Stimulated activated CD4-positive, alpha-beta T cell treated with anti-CD3 and anti-CD28 coated beads, Interleukin-15, amount 100 ng/mL, for 1 hour (primary cell): ENCODE measurements at regions not wholly inside any gene's neighbourhood (a gene's known extent, or its start where the extent isn't known, plus 50 kb on each side); places are given as distances from the start of the nearest gene placed in this dataset.
"Not testable (repeated sequence)": the region's sequence is repeated elsewhere in the genome, so short reads cannot be mapped to it uniquely, and the experiment has no call there.

Experiments used
- DNase-seq, 2 donors: peaks; one replicate each; pipeline ENCODE4 v3.0.0-alpha.2; 2020; ENCODE audit warnings: low read depth in 1 of 2, low spot score in 1 of 2

DNA sequence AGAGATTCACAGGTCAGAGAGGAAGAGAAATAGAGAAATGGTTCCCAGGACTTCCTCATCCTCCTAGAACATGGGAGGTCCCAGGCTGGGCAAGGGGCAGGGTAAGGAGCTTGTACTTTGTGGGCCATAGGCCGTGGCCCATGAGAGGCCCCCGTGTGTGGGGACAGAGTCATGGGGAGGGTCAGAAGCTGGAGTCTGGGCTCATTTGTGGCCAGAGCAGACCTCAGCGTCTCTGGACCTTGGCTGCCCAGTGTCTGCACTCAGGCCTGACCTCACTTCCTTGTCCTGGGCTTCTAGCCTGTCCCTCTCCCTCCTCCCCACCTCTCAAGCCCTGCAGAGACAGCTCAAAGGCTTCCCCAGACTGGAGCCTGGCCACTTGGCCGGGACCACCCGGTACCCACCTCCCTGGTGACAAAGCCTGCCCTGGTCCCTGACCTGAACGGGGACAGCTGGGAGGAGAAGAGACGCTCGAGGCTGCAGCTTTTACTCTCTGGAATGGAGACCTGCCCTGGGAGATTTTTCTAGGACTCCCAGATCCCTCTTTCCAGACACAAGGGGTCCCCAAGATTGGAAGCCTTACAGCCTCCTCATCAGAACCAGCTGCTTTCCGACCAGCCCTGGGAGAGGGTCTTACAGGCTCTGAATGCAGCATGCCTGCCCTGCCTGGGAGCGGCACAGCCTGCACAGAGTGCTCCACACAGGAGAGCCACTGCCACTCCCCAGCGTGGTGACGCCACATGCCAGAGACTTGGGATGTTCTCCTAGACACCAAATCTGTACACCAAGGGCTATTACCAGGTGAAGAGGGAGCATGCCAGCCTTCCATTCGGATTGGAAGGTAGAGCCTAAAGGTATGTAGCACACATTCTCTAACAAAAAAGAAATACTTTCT, 569.0 kb upstream of the B3GAT1 start:
- no peak for DNase-seq

DNA sequence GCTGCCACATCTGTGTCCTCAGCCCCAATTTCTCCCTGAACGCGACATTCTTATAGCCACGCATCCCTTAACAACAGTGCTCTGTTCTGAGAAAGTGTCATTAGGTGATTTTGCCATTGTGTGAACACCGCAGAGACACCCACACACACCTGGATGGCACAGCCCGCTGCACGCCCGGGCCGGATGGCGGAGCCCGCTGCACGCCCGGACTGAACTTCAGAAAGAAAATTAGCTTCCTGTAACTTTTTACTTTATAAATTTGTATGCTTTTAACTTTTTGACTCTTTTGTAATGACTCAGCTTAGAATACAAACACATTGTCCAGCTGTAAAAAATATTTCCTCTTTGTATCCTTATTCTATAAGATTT, 567.0 kb upstream of the B3GAT1 start:
- not testable (repeated sequence) for DNase-seq

DNA sequence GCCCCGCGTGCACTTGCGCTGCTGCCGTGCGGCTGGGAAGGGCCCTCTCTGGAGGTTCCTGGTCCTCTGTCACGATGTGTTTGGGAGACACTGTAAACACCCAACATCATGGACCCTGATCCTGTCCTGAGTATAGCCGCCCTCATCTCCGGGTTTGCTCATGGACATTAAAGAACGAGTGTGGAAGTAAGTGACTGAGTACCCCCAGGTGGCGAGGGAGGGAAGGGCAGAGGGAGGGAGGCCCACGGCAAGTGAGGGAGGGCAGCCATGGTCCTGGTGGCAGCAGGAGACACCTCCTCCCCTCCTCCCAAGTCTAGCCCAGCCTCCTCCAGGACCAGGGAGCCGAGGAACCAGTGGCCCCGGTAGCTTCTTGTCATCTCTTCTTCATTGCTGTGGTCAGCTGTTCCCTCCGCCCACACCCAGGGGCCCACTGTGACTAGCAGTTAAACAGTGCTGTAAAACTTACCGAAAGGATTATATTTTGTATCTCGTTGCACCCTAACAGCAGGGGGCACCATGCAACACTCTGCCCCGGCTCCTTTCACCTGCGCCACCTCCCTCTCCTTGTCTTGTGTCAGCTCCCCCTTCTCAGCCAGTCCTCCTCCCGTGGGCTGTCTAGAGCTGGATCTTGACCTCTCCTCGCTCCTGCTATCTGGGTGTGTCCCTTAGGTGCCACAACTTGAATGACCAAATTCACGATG, 566.5 kb upstream of the B3GAT1 start:
- no peak for DNase-seq

DNA sequence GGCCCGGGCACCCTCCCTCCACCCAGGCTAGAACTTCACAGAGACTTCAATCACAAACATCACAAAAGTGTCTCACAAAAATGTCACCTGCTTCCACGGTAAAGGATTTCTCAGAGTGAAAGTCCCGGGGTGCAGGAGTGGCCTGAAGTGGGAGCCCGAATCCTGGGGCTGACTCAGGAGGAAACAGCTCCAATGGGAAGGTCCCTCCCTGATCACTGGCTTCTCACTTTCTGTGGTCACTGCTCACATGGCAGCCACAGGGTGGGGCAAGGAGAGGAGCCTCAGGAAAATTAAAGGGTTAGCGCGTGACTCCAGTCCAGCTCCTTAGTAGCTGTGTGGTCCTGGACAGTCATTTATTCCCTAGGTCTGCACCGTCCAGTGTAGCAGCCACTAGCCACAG, 564.5 kb upstream of the B3GAT1 start:
- no peak for DNase-seq

DNA sequence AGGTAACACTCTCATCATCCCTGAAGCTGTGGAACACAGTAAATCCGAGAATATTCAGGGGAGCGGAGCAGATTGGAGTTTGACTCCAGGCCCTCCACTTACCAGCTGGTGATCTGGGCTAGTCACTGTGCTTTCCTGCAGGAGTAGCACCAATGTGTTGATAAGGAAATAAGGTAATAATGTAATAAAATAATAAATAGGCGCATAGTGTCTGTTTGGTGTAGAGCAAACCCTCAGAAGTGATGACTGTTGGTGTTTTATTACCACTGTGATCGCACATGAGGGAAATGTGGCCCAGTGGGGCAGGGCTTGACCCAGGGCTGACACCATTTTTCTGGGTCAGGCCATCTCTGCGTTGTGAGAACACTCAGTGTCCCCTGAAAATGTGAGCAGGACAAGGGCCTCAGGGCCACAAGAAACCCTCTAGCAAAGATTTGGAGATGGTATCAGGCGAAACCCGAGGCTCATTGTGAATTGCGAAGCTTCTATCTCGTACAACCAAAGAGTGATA, 563.9 kb upstream of the B3GAT1 start:
- no peak for DNase-seq

DNA sequence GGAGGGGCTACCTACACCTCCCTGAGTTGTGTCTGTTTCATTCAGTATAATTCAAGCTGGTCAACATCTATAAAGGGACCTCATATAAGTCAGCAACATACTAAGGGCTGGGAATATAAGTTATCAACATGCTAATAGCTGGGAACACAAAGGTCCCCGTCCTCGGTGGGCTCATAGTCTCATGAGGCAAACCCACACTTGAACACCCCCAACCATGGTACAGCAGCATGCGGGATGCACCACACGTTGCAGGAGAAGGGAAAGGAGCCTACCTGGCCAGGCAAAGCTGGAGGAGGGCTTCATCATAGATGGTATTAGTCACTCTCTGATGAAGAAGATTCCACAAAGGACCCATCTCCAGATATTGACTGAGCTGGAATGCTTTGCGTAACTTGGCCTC, 561.8 kb upstream of the B3GAT1 start:
- no peak for DNase-seq

DNA sequence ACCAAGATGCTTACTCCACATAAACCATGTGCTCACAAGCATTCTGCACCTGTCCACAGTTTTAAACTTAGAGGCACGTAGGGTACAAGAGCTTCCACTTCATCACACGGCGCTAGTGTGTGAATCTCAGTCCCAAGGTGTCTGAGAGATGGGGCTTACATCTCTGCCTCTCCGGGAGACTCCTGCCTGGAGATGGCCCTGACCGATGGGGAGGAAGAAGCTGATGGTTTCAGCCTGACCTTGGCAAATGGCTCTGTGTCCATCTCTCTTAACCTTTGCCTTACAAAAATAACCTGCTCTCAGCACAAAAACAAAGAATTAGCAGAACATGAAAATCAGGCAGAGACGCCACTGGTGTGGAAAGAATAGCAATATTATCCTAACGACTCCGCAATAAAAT, 559.3 kb upstream of the B3GAT1 start:
- no peak for DNase-seq

DNA sequence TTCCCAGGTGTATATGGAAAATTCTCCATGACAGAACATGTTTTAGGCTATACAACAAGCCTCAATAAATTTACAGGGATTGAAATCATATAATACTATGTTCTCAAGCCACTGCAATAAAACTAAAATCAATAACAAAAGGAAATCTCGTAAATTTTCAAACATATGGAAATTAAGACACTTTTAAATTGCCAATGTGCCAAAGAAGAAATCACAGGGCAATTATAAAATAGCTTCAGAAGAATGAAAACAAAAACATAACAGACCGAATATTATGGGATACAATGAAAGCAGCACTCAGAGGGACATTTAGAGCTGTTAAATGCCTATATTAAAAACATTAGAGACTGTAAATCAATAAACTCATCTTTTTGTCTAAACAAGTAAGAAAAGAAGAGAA, 555.7 kb upstream of the B3GAT1 start:
- no peak for DNase-seq

DNA sequence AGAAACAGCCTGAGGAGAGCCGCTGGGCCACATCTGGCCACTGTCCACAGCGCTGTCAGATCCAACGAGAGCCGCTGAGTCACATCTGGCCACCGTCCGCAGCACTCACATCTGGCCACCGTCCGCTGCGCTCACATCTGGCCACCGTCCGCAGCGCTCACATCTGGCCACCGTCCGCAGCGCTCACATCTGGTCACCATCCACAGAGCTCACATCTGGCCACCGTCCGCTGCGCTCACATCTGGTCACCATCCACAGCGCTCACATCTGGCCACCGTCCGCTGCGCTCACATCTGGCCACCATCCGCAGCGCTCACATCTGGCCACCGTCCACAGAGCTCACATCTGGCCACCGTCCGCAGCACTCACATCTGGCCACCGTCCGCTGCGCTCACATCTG, 549.3 kb upstream of the B3GAT1 start:
- not testable (repeated sequence) for DNase-seq

DNA sequence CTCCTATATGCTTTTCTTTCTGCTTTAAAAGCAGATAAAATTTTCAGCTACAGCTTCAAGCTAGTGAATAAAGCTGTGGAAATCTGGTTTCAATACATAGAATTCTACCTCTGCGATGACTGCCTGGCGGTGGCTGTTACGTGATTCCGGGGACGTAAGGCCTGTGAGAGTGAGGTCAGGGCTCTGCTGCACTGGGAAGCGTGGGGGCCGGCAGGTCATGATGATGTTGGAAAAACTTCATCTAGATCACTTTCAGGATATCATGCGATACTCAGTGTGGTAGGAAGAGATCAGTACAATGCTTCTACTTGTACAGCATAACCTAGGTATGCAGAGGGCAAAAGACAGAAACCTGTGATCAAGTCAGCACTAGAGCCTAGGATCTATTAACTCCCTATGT, 546.8 kb upstream of the B3GAT1 start:
- DNase-seq = no peak

DNA sequence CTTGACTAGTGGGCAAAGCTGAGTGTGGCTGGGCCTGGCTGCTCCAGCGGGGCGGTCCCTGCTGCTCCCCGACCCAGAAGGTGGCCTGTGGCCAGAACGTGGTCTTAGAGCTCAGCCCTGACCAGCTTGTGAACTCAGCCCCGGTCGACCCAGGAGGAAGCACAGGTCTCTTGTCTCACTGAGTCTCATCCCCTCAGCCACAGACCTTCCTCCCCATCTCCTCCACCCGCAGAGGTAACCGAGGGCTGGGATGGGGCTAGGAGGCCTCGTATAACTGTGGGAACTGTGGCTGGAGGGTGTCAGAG, 546.2 kb upstream of the B3GAT1 start:
- no peak for DNase-seq

DNA sequence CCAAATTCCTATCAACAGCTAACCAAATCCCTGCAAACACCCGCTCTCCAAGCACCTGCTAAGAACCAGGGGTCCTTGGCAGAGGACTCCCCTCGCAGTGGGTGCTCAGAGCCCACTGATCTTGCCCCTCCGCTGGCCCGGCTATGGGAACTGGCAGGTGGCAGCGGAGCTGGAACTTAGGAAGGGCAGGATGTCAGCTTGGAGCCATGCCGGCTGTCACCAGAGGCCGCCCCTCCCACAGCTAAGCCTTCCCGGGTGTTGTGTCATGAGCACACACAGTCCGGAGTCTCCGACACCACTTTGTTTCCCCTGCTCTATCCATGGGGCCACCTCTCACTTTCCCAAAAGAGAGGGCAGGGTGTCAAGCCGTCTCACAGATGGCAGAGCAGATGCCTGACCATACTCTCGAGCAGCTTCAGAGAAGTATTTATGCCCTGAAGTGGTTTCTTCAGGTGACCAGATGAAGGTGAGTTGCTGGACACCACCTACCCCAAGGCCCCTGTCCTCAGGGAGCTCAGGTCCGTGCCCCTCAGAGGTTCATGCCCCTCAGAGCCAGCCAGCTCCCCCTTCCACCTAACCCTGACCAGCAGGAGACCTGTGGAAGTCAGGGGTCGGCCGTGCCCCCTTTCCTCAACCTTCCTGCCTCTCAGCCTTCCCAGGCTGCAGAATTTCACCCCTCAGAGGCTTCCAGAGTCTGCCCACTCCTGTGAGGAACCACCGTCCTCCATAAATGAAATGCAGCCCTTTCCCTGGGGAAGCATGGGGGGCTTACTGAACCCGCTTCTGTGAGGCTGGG, 545.7 kb upstream of the B3GAT1 start:
- DNase-seq = no peak

DNA sequence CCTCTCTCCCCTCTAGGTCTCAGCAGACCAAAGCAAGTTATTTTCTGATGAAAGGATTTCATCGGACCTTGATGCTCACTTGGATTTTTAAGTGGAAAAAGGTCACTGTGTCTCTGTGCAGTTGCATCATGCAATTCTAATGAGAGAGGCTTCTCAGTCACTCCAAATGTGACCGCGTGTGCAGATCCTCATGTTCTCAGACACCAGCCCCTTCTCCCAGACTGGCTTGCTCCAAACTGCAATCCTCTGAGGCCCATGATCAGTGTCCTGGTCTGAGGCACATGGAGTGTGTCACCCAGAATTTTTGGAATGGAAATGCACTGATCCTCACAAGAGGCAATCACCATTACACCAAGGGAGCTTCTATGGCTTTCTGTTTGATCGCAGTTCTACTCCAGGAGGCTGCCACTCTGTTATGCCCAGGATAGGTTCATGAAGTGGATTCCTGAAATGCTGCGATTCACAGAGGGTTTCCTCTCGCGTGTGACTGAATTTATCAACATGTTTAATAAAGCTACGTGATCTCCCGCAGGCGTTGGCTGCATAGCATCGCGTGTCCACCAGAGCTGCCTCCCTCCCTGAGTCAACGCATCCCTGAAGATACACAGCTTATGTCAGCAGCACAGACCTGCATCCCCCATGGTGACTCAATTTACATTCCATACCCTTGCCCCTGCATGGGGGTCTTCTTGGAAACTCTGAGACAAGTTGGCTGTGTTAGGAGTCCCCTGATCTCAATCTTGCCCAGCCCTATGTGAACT, 544.6 kb upstream of the B3GAT1 start:
- DNase-seq = no peak

DNA sequence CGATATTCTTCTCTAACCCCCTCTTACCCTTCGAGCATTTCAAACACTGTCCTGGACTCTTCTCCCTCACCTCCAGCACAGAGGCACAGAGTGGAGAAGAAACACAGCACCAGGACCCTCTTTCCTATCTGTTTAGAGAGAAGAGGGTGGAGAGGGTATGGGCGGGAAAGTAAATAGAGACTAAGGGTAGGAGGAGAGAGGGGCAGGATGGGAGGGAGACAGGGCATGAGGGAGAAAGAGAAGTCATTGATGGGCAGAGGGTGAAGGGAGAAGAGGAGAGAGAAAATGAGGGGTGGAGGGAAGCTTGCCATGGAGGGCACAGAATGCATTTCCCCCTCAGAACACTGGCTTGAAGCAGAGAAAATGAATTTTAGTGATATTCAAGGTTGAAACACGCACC, 543.9 kb upstream of the B3GAT1 start:
- DNase-seq = not testable (repeated sequence)

DNA sequence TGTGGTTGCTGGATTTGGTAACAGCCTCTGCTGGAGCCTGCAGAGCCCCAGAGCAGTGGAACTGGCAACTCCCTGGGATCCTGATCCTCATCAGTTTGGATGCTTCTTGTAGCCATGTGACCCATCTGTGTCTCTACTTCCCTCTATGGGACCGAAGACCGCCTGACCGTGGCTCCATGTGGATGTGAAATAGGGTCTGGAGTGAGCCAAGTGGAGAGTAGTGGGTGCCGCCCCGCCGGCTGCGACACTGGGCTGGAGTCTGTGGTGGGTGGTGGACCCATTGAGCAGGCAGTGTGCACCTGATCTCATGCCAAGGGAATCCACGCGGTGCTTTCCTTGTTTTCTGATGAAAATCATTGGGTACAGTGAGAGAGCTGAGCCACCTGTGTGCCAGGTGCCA, 543.2 kb upstream of the B3GAT1 start:
- no peak for DNase-seq

DNA sequence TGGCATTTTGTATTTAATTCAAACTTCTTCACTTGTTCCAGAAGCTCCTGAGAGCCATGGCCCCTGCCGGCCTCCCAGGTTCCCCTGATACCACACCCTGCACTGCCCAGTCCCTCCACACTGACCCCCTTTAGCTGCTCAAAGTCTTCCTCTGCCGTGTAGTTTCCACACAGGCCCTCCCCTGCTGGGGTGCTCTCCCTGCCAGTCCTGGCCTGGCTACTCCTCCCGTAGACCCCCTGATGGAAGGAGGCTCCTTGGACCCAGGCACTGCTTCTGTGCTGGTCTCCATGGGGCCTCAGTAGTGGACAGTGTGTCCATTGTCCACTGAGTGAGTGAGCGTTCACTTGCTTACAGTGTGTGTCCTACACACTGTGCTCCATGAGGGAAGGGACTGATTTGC, 542.4 kb upstream of the B3GAT1 start:
- not testable (repeated sequence) for DNase-seq

DNA sequence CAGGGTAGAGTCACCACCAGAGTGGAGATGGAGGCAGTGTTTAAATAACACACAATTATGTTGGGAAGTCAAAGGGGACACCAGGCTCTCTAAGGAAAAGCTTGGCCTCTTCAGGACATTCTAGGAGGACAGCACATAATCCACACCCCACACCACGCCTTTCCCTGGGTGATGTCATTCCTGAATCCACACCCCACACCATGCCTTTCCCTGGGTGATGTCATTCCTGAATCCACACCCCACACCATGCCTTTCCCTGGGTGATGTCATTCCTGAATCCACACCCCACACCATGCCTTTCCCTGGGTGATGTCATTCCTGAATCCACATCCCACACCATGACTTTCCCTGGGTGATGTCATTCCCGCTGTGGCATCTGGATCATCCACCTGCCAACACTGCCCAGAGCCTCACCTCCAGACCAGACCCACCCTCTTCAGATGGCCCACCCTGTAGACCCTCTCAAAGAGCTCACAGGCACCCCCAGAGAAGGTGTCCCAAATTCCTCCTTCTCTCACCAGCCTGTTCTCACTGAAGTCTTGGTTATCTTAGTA, 541.5 kb upstream of the B3GAT1 start:
- DNase-seq = not testable (repeated sequence)

DNA sequence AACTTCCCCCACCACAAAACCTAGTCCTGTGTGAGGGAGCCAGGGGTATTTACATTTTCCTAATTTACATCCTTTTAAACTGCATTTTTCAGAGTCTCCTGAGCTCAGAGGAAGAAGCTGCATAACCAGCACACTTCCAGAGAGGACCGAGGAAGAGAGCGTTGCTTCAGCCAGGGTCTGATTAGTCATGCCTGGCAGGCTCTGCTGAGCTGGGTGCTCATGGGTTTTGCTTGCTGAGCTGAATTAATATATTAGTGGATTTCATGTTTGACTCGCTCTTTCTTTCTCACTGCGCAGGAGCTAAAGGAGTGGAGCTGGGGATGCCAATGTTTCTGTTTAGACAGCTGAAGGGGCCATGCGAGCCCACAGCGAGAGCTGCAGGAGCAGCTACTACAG, 539.3 kb upstream of the B3GAT1 start:
- no peak for DNase-seq

DNA sequence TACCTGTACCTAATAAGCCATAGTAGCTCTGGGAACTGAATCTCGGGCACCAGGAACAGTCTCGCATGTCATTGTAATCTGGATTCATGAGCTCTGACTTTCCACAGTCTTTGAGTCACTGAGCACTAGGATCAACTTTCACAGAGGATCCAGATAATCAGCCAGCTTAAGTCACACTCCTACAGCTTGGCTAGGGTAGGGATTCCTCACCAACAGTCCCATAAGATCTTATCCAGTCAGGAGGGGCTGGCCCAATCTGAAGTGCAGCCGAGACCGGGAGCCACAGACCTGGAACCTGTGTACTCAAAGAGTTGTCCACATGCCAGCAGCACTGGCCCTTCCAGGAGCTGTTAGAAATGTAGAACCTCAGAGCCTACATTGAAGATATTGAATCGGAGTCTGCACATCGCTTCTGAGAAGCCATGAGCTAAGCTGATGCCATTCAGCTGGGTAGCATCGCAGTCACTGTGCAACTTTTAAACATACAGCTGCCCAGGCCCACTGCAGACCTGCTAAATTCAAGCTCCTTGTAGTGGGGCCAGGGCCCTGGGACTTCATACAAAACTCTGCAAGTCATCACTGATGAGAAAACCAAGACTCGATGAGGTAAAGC, 538.8 kb upstream of the B3GAT1 start:
- DNase-seq = no peak
